ENCODE measurements at regions not wholly inside any gene's neighbourhood (a gene's known extent, or its start where the extent isn't known, plus 50 kb on each side); places are given as distances from the start of the nearest gene placed in this dataset.

- TF ChIP-seq CTCF (conservative IDR thresholded peaks at IDR 0.05; ENCODE audit: low read depth), result no peak
- CTCF ChIA-PET, result no interaction called here
- POLR2A ChIA-PET (ENCODE audit: low non-redundant PET), result no interaction called here
- DNase-seq (ENCODE audit: low spot score), result no peak
- H3K27ac ChIP-seq, result no peak overlapping the region
These were observed 595.9 kb upstream of the LRRTM4 start for GRCh38 chr2:78118037-78118436.

- TF ChIP-seq CTCF (conservative IDR thresholded peaks at IDR 0.05; ENCODE audit: low read depth), result no peak
- H3K27ac ChIP-seq, result no peak overlapping the region
- ChIA-PET POLR2A (ENCODE audit: low non-redundant PET) (no interaction called here), CTCF (no interaction called here)
- DNase-seq (ENCODE audit: low spot score), result no peak
These were observed 598.1 kb upstream of the LRRTM4 start for GRCh38 chr2:78120275-78120674.

GRCh38 chr2:78125042-78125441, 602.9 kb upstream of the LRRTM4 start:
- DNase-seq (ENCODE audit: low spot score), result no peak
- CTCF ChIA-PET, result no interaction called here
- no peak for TF ChIP-seq CTCF (conservative IDR thresholded peaks at IDR 0.05; ENCODE audit: low read depth)
- H3K27ac ChIP-seq, result no peak overlapping the region
- POLR2A ChIA-PET (ENCODE audit: low non-redundant PET), result no interaction called here

- no peak overlapping the region for H3K27ac ChIP-seq
- ChIA-PET POLR2A (ENCODE audit: low non-redundant PET) (no interaction called here), CTCF (no interaction called here)
- no peak for TF ChIP-seq CTCF (conservative IDR thresholded peaks at IDR 0.05; ENCODE audit: low read depth)
- DNase-seq (ENCODE audit: low spot score), result no peak
These were observed 605.2 kb upstream of the LRRTM4 start for GRCh38 chr2:78127424-78127823.

GRCh38 chr2:78132391-78133370, 610.5 kb upstream of the LRRTM4 start:
- TF ChIP-seq CTCF (conservative IDR thresholded peaks at IDR 0.05; ENCODE audit: low read depth), result no peak
- ChIA-PET POLR2A (ENCODE audit: low non-redundant PET) (no interaction called here), CTCF (interaction anchor here (0.7 kb wide), 1 partner anchor 228 kb away, joined by 3 read pairs; no protein-coding TSS in a partner anchor)
- no peak overlapping the region for H3K27ac ChIP-seq
- DNase-seq (ENCODE audit: low spot score), result no peak

GRCh38 chr2:78145395-78145996, 623.3 kb upstream of the LRRTM4 start:
- no peak overlapping the region for H3K27ac ChIP-seq
- ChIA-PET CTCF (interaction anchor here (0.7 kb wide), 1 partner anchor 186 kb away, joined by 3 read pairs; no protein-coding TSS in a partner anchor), POLR2A (ENCODE audit: low non-redundant PET) (no interaction called here)
- no peak for TF ChIP-seq CTCF (conservative IDR thresholded peaks at IDR 0.05; ENCODE audit: low read depth)
- no peak for DNase-seq (ENCODE audit: low spot score)

Data from RWPE1 (cell line).